Chondrocyte (in vitro differentiated cells): ENCODE measurements at regions not wholly inside any gene's neighbourhood (a gene's known extent, or its start where the extent isn't known, plus 50 kb on each side); places are given as distances from the start of the nearest gene placed in this dataset.

Experiments
- DNase-seq: peaks from one replicate; pipeline ENCODE4 v3.0.0; 2021; ENCODE audit warnings: mixed read lengths, low spot score
- H3K27ac Mint-ChIP-seq: one replicate; pipeline ENCODE4 v1.8.0; 2021; ENCODE audit warnings: mild to moderate bottlenecking, moderate library complexity, mixed read lengths; ENCODE audit not compliant: unreplicated experiment
- H3K27me3 Mint-ChIP-seq: 2 replicates; pipeline ENCODE4 v1.8.0; 2021; ENCODE audit warnings: low read depth, mixed read lengths
- H3K36me3 Mint-ChIP-seq: 2 replicates; pipeline ENCODE4 v1.8.0; 2021; ENCODE audit warnings: low read depth, mixed read lengths
- H3K4me1 Mint-ChIP-seq: 2 replicates; pipeline ENCODE4 v1.8.0; 2021; ENCODE audit warnings: low read depth, mild to moderate bottlenecking, mixed read lengths
- H3K4me3 Mint-ChIP-seq: one replicate; pipeline ENCODE4 v1.8.0; 2021; ENCODE audit warnings: mild to moderate bottlenecking, moderate library complexity, mixed read lengths; ENCODE audit not compliant: unreplicated experiment
- H3K9me3 Mint-ChIP-seq: 2 replicates; pipeline ENCODE4 v1.8.0; 2021; ENCODE audit warnings: low read depth, mixed read lengths
- TF ChIP-seq, protein P1 (sequence below): fragments of 200-600 bp; sonication (generic); IDR thresholded peaks from 2 replicates; pipeline ENCODE4 v1.5.0; 2021; ENCODE audit warnings: antibody characterized with exemption, mild to moderate bottlenecking, moderate library complexity

DNA sequence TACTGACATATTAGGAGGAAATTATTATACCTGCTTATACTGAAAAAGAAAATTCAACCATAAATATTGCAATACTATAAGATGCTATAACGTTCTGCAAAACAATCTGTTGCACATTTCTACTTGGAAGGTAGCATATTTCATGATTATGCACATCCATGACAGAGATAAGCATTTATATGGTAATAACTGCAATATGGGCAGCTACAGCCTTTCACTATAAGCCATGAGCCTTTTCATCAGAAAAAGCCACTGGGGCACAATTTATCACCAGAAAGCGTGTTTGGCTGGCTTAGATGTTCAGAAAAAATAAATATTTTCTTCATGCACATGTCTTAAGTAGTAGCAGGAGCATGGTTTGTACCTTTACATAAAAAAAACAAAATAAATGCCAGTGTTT, 340.7 kb downstream of the GALC start:
- Mint-ChIP-seq H3K4me1 (no peaks in the 10 kb centered on the region), H3K9me3 (peaks cover 24% of the 10 kb centered on the region), H3K27me3 (no peaks in the 10 kb centered on the region), H3K36me3 (peaks cover 2% of the 10 kb centered on the region), H3K4me3 (no peak overlapping the region), H3K27ac (no peak overlapping the region)
- no peak for DNase-seq
- TF ChIP-seq, protein P1, sequence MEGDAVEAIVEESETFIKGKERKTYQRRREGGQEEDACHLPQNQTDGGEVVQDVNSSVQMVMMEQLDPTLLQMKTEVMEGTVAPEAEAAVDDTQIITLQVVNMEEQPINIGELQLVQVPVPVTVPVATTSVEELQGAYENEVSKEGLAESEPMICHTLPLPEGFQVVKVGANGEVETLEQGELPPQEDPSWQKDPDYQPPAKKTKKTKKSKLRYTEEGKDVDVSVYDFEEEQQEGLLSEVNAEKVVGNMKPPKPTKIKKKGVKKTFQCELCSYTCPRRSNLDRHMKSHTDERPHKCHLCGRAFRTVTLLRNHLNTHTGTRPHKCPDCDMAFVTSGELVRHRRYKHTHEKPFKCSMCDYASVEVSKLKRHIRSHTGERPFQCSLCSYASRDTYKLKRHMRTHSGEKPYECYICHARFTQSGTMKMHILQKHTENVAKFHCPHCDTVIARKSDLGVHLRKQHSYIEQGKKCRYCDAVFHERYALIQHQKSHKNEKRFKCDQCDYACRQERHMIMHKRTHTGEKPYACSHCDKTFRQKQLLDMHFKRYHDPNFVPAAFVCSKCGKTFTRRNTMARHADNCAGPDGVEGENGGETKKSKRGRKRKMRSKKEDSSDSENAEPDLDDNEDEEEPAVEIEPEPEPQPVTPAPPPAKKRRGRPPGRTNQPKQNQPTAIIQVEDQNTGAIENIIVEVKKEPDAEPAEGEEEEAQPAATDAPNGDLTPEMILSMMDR: no peak

DNA sequence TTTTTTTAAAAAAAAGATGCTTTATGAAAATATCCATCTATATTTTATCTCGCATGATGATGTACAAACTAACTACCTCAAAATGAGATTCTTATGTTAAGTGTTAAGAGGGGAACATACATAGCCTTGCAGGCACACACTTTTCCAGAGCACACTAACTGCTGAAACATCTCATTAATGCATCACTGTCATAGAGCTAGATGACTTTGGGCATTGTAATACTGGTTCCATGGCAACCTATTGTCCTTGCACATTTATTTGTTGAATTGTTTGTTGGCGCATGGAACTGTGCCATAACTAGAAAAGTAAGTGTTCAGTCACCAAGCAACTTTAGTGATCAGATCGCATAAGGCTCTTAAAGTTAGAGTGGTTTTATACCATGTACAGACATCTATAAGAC, 348.3 kb downstream of the GALC start:
- Mint-ChIP-seq H3K27me3 (no peaks in the 10 kb centered on the region), H3K27ac (no peak overlapping the region), H3K9me3 (peaks cover 20% of the 10 kb centered on the region), H3K4me3 (no peak overlapping the region), H3K36me3 (no peaks in the 10 kb centered on the region), H3K4me1 (no peaks in the 10 kb centered on the region)
- TF ChIP-seq, protein P1: no peak
- DNase-seq: no peak

DNA sequence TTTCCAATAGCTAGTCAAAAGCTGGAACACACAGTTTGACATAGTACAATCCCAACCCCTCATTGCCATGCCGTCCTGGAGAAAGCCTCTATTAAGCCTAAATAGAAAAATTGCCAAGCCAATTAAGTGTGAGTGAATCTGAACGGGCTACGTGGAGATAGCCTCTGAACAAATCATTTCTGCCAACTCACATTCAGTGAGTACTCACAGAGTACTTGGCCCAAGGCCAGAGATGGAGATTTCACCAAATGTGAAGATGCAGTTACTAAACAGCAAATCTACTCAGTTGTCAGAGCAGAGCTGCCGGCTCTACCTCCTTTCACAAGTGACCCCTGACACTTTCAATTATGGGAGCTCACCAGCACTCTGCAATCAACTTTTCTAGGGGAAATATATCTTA, 350.0 kb downstream of the GALC start:
- Mint-ChIP-seq H3K4me1 (no peaks in the 10 kb centered on the region), H3K9me3 (peaks cover 11% of the 10 kb centered on the region), H3K4me3 (no peak overlapping the region), H3K27ac (no peak overlapping the region), H3K27me3 (no peaks in the 10 kb centered on the region), H3K36me3 (no peaks in the 10 kb centered on the region)
- TF ChIP-seq, protein P1: no peak
- no peak for DNase-seq

DNA sequence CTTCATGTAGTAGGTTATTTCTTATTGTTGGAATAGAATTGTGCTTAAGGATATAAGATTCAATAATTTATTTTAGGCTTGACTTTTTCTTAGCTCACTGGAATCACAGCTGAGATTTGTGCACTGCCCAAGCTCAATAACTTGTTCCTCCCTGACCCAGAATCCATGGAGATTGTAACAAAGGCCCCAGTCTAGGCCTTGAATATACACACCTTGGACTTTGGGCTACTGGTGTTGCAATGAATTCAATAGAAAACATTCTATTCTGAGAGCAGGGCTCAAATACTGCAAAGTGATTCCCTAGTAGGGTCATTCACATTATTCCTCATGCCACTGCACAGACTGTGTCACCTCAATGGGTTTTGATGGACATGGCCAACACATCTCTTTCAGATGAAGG, 352.4 kb downstream of the GALC start:
- TF ChIP-seq, protein P1: no peak
- no peak overlapping the region for H3K4me3 Mint-ChIP-seq
- peaks cover 3% of the 10 kb centered on the region for H3K9me3 Mint-ChIP-seq
- DNase-seq: no peak
- no peak overlapping the region for H3K27ac Mint-ChIP-seq
- H3K4me1 Mint-ChIP-seq: no peaks in the 10 kb centered on the region
- no peaks in the 10 kb centered on the region for H3K27me3 Mint-ChIP-seq
- no peaks in the 10 kb centered on the region for H3K36me3 Mint-ChIP-seq

DNA sequence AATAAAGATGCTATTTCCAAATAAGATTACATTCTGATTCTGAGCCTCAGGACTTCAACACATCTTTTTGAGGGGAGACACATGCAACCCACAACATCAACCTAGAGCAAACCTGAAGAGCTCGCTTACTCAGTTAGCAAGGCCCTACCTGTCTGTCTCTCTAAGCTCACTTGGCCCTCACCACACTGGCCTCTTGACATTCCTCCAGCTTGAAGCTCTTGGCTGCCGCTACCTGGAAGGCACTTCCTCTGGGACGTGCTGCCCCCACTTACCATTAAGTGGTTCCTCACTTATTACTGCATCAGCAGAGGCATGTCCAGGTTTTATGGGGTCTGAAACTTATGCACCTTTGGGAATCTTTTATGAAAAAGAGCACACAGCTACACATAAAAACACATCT, 354.8 kb downstream of the GALC start:
- Mint-ChIP-seq H3K27me3 (no peaks in the 10 kb centered on the region), H3K9me3 (peaks cover 3% of the 10 kb centered on the region), H3K4me3 (no peak overlapping the region), H3K4me1 (no peaks in the 10 kb centered on the region), H3K36me3 (no peaks in the 10 kb centered on the region), H3K27ac (no peak overlapping the region)
- TF ChIP-seq, protein P1: no peak
- no peak for DNase-seq
